A673 (cell line): ENCODE measurements at regions not wholly inside any gene's neighbourhood (a gene's known extent, or its start where the extent isn't known, plus 50 kb on each side); places are given as distances from the start of the nearest gene placed in this dataset.

Experiments
- CTCF ChIP-seq: fragments of 300-800, 200-600 bp; sonication (generic); conservative IDR thresholded peaks from 2 replicates; pipeline ENCODE4 v1.5.1; 2017; ENCODE audit warnings: low read depth, mild to moderate bottlenecking, antibody characterized with exemption, low read length, moderate library complexity, mixed read lengths
- EZH2 ChIP-seq: fragments of 200-600 bp; sonication (generic); IDR thresholded peaks from 2 replicates; pipeline ENCODE4 v1.6.1; 2017; ENCODE audit warnings: borderline replicate concordance, low read depth, mild to moderate bottlenecking, mixed read lengths, antibody characterized with exemption, low read length; ENCODE audit not compliant: poor library complexity, severe bottlenecking

- TF ChIP-seq EZH2 (no peak), CTCF (no peak)
Observed at GRCh38 chr5:162393534-162393933, 326.0 kb downstream of the GABRG2 start.
